ENCODE measurements at regions not wholly inside any gene's neighbourhood (a gene's known extent, or its start where the extent isn't known, plus 50 kb on each side); places are given as distances from the start of the nearest gene placed in this dataset.

DNA sequence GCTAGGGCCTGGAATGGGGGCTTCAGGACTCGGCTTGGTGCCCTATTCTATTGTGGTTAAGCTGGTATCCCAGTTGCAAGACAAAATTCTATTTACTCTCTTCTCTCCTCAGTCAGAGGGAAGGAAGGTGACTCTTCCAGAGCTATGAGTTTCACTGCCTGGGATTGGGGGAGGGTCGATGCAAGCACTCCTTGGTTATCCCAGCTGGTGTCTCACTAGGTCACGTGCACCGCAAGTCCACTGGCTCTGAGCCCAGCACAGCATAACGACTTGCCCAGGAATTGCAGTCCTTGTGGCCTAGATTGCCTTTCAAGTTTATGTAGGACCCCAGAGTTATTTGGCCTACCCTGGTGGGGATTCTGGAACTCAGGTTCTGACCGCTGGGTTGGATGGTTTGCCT, 958.8 kb downstream of the IGSF11 start:
- FAIRE-seq: no peak
- H2BK5ac ChIP-seq (ENCODE audit: low read depth, low read length): no peak overlapping the region
- no peak overlapping the region for H4K8ac ChIP-seq (ENCODE audit: extremely low read depth, insufficient read depth, low read length)
- WGBS, 2 experiments (ENCODE audit: extremely low coverage in 1 of 2, insufficient coverage in 1 of 2, insufficient read length in 1 of 2, insufficient replicate concordance in 2 of 2, low coverage in 1 of 2, low lambda C conversion rate in 2 of 2, missing lambda C conversion rate in 1 of 2): 74% methylated on average over 6 of the region's 6 CpGs; no CpG with 5 or more reads in 1 of the 2 experiments
- H3K9ac ChIP-seq (replicated peaks in 1 of 4; ENCODE audit: extremely low read depth in 1 of 4, low read depth in 3 of 4, low read length in 3 of 4): no peak overlapping the region
- POLR2A ChIA-PET (ENCODE audit: partially characterized antibody): no interaction called here
- no peak for TF ChIP-seq NANOG (IDR thresholded peaks at IDR 0.05; ENCODE audit: insufficient read depth, low read depth, low read length, poor library complexity, severe bottlenecking)
- no peak for TF ChIP-seq POU5F1 (IDR thresholded peaks at IDR 0.05; ENCODE audit: low read depth, low read length)
- TF ChIP-seq SP1 (IDR thresholded peaks at IDR 0.05; ENCODE audit: low read depth, low read length): no peak
- no peak for TF ChIP-seq ZNF274 (IDR thresholded peaks at IDR 0.05; ENCODE audit: borderline replicate concordance, extremely low read depth, low read length)
- TF ChIP-seq TAF1 (IDR thresholded peaks at IDR 0.05; ENCODE audit: low read depth, low read length): no peak
- no peak for TF ChIP-seq BRCA1 (IDR thresholded peaks at IDR 0.05; ENCODE audit: low read depth, low read length)
- TF ChIP-seq BCL11A (IDR thresholded peaks at IDR 0.05; ENCODE audit: low read depth in 2 of 2, low read length in 2 of 2): no peak
- no peak for TF ChIP-seq CHD1 (IDR thresholded peaks at IDR 0.05; ENCODE audit: low read depth, low read length)
- TF ChIP-seq, protein P1, sequence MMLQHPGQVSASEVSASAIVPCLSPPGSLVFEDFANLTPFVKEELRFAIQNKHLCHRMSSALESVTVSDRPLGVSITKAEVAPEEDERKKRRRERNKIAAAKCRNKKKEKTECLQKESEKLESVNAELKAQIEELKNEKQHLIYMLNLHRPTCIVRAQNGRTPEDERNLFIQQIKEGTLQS (IDR thresholded peaks at IDR 0.05; ENCODE audit: insufficient read depth, low read depth, low read length): no peak
- TF ChIP-seq CBX5 (IDR thresholded peaks at IDR 0.05; ENCODE audit: low read depth, low read length): no peak
- TF ChIP-seq PHF8 (conservative IDR thresholded peaks at IDR 0.05; ENCODE audit: low read depth, low read length): no peak
- no peak for TF ChIP-seq SP4 (IDR thresholded peaks at IDR 0.05; ENCODE audit: low read length)
- TF ChIP-seq, protein P2, sequence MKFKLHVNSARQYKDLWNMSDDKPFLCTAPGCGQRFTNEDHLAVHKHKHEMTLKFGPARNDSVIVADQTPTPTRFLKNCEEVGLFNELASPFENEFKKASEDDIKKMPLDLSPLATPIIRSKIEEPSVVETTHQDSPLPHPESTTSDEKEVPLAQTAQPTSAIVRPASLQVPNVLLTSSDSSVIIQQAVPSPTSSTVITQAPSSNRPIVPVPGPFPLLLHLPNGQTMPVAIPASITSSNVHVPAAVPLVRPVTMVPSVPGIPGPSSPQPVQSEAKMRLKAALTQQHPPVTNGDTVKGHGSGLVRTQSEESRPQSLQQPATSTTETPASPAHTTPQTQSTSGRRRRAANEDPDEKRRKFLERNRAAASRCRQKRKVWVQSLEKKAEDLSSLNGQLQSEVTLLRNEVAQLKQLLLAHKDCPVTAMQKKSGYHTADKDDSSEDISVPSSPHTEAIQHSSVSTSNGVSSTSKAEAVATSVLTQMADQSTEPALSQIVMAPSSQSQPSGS (IDR thresholded peaks at IDR 0.05; ENCODE audit: low read length): no peak
- no peak overlapping the region for H4K91ac ChIP-seq (replicated peaks; ENCODE audit: insufficient read length, low read length)
- no peak overlapping the region for H2BK12ac ChIP-seq (ENCODE audit: low read depth, low read length)
- H3K9me3 ChIP-seq (ENCODE audit: insufficient read depth in 2 of 2, low read depth in 1 of 2, low read length in 1 of 2): no peaks in the 10 kb centered on the region
- no peaks in the 10 kb centered on the region for H3K79me2 ChIP-seq (ENCODE audit: control insufficient read depth in 1 of 2, insufficient read depth in 2 of 2, low read length in 2 of 2)
- H3K27ac ChIP-seq (ENCODE audit: low read depth, low read length): no peak overlapping the region
- H3K23ac ChIP-seq (ENCODE audit: insufficient read length): no peak overlapping the region
- no peak overlapping the region for H2BK20ac ChIP-seq (ENCODE audit: low read length)
- no peak overlapping the region for H2BK15ac ChIP-seq (ENCODE audit: low read length)
- no peak overlapping the region for H4K5ac ChIP-seq (ENCODE audit: insufficient read length, low read depth, low read length)
- H4K20me1 ChIP-seq (replicated peaks in 1 of 2; ENCODE audit: control insufficient read depth in 1 of 2, insufficient read depth in 2 of 2, low read length in 2 of 2): no peaks in the 10 kb centered on the region
- no peak overlapping the region for H3K4ac ChIP-seq (replicated peaks; ENCODE audit: insufficient read length, low read depth, low read length)
- peak overlapping the region; percentile 70; the same call in 1 of the 2 replicates for H2AFZ ChIP-seq (ENCODE audit: low read length)
- CTCF ChIA-PET (ENCODE audit: partially characterized antibody): interaction anchor here (1.3 kb wide), 1 partner anchor 9 kb away, joined by 4 read pairs; no protein-coding TSS in a partner anchor
- H3K18ac ChIP-seq (ENCODE audit: extremely low read depth, low read length): no peak overlapping the region
- H2AK5ac ChIP-seq (ENCODE audit: low read depth, low read length): no peak overlapping the region
- no peak overlapping the region for H3K14ac ChIP-seq (ENCODE audit: insufficient read length)
- H3K56ac ChIP-seq (replicated peaks; ENCODE audit: insufficient read length, low read depth, low read length): no peak overlapping the region
- H3K23me2 ChIP-seq (ENCODE audit: low read depth, low read length): no peaks in the 10 kb centered on the region
- H3K4me2 ChIP-seq (ENCODE audit: insufficient read depth in 1 of 2, low read depth in 2 of 2, low read length in 2 of 2): no peak overlapping the region
- H3K4me1 ChIP-seq (replicated peaks in 1 of 4; ENCODE audit: control insufficient read depth in 3 of 4, insufficient read depth in 4 of 4, low read length in 3 of 4): no peaks in the 10 kb centered on the region; a peak in 1 of 7 replicates
- no peaks in the 10 kb centered on the region for H3K27me3 ChIP-seq (replicated peaks in 1 of 4; ENCODE audit: control insufficient read depth in 3 of 4, extremely low read depth in 1 of 4, insufficient read depth in 3 of 4, low read length in 3 of 4)
- no peak overlapping the region for H2BK120ac ChIP-seq (replicated peaks; ENCODE audit: low read depth, low read length)
- no peaks in the 10 kb centered on the region for H3K36me3 ChIP-seq (ENCODE audit: control insufficient read depth in 2 of 4, insufficient read depth in 4 of 4, low read length in 3 of 4)
- H3K4me3 ChIP-seq (ENCODE audit: extremely low read depth in 1 of 4, insufficient read depth in 2 of 4, low read depth in 3 of 4, low read length in 4 of 4): no peak overlapping the region
- H3K79me1 ChIP-seq (ENCODE audit: low read depth, low read length): no peaks in the 10 kb centered on the region
- DNase-seq (ENCODE audit: low read depth in 1 of 2, low spot score in 2 of 2): no peak
